GM18868 (cell line): ENCODE measurements at regions not wholly inside any gene's neighbourhood (a gene's known extent, or its start where the extent isn't known, plus 50 kb on each side); places are given as distances from the start of the nearest gene placed in this dataset.

Experiments
- ATAC-seq: cut with Tn5 transposase; IDR thresholded peaks from one replicate; pipeline ENCODE4 v1.9.1; 2021; ENCODE audit warnings: mild to moderate bottlenecking, moderate library complexity; ENCODE audit not compliant: unreplicated experiment

DNA sequence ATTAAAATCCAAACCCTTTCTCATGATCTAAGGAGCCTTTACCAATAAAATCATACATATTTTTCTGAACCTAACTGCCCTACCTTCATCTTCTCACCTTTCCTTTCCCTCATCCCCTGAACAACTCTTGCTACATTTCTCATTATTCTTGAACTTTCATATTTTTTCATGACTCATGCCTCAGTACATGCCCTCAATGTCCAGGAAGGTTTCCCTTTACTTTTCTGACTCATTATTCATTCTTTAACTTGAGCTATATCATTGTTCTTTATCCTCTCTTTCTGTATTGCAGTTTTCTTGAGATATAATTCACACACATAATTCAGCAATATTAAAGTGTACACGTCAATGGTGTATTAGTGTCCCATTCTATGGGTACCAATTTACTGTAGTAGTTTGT lies 231.0 kb downstream of the ALG10B start:
- ATAC-seq: no peak

DNA sequence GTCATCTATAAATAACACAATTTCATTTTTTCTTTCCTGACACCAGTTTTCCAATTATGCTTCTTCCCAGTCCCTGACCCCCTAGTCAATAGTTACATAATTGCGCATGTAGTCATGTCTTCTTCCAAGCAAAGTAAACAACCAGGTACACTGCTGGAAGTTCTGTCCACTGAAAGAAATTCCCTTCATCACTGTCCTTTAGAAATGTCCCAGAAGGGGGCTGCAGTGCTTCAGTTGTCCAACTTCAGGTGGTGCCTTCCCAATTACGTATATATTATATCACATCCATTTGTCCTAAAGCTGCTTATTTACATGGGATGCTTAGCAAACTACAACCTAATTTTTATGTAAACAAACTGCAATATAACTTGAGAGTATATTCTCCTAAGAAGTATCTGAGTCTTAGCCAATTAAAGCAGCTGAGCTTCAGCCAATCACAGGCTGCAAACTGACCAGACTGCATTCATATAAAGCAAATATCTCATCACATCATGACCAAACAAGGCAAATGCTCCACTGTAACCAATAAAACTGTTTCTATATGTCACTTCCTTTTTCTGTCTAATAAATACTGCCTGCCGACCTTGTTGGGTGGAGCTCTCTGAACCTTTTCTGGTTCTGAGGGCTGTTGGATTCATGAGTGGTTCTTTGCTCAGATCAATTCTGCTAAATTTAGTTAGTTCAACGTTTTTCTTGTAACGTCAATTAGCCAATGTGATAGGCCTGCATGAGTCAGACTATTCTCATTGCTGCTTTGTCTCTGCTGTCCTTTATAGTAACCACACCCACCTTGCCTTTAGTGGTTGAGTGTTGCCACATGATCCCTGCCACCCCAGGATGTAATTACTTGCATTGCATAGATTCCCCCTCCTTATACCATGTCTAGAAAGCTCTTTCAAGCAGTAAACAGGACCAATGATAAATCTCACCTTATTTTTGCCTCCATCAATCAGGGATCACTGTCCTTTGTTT lies 239.3 kb downstream of the ALG10B start:
- no peak for ATAC-seq

DNA sequence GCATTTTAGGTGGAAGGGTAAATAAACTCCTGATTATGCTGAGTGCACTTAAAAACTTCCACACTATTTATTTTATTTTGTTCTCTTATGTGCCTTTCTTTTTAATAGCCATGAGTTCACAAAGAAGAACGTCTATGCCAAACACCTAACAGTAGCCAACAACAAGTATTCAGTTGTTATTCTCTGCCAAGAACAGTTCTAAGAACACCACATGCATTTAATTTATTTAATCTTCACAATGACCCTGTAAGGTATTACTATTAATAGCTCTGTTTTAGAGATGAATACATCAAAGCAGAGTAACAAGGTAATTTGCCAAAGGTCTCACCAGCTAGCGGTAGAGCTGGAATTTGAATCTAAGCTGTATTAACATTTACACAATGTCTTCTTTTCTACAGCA lies 240.1 kb downstream of the ALG10B start:
- no peak for ATAC-seq

DNA sequence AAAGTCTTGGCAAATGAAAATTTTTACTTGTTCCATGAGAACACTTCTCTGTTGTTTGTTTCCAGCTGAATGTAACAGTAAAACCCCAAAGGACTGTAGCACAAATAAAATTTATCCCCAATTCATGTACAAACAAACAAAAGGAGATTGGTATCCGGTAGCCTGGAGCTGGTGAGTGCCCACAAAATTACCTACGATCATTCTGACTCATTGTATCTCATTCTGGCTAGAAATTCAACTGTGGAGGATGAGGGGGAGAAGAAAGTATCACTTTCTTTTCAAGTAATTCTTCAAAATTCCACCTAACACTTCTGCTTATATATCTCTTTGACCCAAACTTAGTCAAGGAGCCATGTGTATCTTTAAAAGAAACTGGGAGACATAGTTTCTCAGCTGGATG lies 268.5 kb downstream of the ALG10B start:
- peak; percentile 68 for ATAC-seq

DNA sequence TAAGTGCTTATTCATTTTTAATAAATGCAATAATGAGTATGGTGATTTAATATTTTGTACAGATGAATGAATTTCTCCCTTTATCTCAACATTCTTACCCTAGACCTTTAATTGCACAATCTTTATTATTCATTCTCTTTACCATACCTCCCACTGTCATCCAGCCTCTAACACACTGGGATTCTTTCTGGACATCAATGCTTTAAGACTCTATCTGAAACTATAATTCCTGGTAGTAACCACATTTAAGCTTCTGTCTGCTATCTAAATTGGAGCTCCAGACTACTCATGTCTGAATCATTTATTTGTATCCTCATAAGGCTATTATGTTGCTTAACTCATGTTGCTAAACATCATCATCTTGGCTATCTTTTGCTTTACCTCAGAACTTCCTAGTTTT lies 270.2 kb downstream of the ALG10B start:
- ATAC-seq: no peak

DNA sequence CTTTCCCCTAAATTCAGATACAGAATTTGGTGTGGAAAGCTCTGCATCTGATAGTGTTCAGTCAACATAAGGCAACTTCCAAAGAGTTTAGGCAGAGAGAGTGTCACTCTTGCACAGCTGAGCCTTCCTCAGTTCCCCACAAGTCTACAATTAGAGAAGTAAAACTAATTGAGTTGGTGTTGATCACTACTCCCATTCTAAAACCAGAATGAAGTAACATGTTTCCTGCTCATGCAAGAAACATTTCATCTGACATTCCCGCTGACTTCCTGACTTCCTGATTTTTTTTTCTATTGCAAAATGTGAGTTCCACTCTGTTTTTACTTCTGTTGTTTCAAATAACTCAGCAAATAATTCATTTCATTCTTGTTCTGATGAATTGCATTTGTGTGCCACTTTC lies 271.0 kb downstream of the ALG10B start:
- no peak for ATAC-seq

DNA sequence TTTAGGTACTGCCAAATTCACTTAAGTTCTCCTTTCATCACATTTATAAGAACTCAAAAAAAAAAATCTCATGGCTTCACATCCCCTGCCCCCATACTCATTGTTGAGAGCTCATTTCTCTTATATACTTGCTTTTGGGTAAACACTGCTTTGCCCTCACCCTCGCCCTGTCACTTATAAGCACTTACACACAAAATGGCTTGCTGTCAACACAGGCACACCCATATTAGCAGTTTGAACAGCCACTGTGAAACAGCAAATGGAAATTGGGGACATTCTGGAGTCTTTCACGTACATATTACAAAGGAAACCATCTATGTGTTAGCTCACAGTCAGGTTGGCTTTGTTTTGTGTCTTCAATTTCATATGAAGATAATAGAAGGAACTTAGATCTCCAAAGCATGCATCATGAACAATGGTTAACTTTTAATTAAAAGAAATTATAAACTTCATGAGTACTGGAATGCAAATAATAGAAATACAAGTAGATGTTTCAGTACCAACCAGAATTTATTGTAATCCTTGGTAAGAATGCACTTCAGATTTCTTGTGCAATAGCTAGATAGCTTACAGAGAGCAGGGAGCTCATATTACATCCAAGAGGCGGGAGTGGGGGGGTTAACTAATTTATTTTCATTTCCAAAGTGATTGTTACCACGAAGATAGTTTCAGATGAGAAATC lies 272.2 kb downstream of the ALG10B start:
- ATAC-seq: no peak

DNA sequence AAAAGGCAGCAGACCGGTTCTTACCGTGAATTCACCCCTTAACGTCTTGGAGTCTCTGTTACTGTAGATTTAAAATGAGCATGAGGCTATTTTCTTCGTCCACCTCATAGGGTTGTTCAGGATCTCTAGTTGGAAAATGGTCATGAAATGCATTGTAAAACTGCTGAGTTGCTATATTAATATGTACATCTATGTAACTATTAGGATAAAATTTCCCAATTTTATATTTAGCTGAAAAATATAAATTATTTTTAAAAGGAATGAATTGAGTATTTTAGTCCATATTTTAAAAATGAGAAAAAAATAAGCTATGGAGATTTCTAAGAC lies 272.7 kb downstream of the ALG10B start:
- ATAC-seq: no peak

DNA sequence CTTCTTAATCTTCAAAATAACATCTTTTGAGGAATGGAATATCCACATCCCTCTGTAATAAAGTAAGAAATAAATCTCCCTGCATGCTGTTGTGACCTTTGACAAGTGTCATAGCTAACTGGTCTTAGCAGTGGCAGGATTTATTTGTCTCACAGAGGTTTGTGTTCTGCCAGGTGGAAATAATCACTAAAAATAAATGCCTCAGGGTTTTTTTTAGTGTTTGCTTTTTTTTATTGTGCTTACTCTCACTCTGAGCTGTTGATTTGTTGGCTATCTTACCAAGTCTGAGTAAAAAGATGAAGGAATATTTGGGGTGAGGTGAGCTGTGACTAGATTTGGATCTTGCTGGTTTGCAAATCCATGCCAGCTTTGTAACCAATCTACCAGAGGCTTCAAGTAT lies 285.4 kb downstream of the ALG10B start:
- ATAC-seq: no peak
